ENCODE measurements at regions not wholly inside any gene's neighbourhood (a gene's known extent, or its start where the extent isn't known, plus 50 kb on each side); places are given as distances from the start of the nearest gene placed in this dataset.

DNA sequence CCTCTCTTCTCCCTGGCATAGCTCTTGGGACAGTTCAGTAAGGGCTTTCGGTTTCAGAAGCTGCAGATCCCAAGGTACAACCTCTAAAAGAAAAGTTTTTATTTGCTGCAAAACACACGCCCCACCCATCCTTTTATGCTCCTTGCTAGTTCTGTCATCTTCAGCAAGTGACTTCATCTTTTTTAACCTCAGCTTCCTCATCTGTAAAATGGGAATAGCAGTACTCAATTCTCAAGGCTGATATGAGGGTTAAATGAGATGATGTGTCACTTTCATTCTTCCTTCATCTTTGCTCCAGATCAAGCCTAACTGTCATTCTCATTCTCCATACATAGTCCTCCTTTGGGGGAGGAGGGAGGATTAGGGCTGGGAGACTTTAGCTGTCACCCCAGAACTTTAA is 90.0 kb upstream of the ALX4 start:
- TF ChIP-seq POLR2AphosphoS5 (IDR thresholded peaks at IDR 0.05): no peak
- no peak for TF ChIP-seq POLR2A (IDR thresholded peaks at IDR 0.05)
